AML-193 (cell line): ENCODE measurements at regions not wholly inside any gene's neighbourhood (a gene's known extent, or its start where the extent isn't known, plus 50 kb on each side); places are given as distances from the start of the nearest gene placed in this dataset.

ENCODE experiments used
- DNase-seq, 2 experiments: peaks; one replicate each; lab custom pipeline; 2025; lab: John Stamatoyannopoulos, UW

DNA sequence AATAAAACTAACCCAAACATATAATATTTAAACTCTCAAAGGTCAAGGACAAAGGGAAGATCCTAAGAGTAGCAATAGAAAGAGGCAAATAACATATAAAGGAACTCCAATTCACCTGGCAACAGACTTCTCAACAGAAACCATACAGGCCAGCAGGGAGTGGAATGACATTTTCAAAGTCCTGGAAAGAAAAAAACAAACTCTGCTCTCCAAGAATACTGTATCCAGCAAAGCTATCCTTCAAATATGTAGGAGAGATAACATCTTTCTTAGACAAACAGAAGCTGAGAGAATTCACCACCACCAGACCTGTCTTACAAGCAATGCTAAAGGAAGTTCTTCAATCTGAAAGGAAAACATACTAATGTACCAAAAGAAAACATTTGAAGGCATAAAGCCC is 51.5 kb upstream of the TMEM158 start:
- DNase-seq: no peak

GRCh38 chr3:45280232-45280631 is 54.1 kb upstream of the TMEM158 start:
- DNase-seq: no peak

- no peak for DNase-seq
These were observed 54.9 kb upstream of the TMEM158 start for GRCh38 chr3:45280971-45281370.

GRCh38 chr3:45283471-45283870 is 57.4 kb upstream of the TMEM158 start:
- no peak for DNase-seq

- no peak for DNase-seq
These were observed 71.2 kb upstream of the TMEM158 start for GRCh38 chr3:45297331-45297730.

DNA sequence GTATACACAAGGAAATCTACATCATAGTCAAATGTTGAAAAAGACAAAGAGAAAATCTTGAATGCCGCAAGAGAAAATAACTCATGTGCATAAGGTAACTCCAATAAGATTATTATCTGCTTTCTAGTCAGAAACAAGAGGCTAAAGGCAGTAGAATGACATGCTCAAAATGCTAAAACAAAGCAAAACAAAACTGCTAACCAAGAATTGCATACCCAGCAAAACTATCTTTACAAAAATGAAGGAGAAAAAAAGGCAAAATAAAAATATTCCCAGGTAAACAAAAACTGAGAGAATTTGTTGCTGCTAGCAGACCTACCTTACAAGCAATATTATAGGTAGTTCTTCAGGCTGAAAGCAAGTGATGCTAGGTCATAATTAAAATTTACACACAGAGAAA is 76.4 kb upstream of the TMEM158 start:
- no peak for DNase-seq

DNA sequence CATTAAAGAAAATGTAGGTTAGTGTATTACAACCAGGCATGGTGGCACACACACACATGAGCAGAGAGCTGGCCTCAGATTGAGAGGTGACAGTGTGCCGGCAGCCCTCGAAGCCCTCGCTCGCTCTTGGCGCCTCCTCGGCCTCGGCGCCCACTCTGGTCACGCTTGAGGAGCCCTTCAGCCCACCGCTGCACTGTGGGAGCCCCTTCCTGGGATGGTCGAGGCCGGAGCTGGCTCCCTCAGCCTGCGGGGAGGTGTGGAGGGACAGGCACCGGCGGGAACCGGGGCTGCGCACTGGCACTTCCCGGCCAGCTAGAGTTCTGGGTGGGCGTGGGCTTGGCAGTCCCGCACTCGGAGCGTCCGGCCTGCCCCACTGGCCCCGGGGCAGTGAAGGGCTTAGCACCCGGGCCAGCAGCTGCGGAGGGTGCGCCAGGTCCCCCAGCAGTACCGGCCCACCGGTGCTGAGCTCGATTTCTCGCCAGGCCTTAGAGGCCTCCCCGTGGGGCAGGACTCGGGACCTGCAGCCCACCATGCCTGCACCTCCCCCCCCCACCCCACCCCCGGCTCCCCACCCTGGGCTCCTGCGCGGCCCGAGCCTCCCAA is 80.4 kb upstream of the TMEM158 start:
- DNase-seq: no peak

DNA sequence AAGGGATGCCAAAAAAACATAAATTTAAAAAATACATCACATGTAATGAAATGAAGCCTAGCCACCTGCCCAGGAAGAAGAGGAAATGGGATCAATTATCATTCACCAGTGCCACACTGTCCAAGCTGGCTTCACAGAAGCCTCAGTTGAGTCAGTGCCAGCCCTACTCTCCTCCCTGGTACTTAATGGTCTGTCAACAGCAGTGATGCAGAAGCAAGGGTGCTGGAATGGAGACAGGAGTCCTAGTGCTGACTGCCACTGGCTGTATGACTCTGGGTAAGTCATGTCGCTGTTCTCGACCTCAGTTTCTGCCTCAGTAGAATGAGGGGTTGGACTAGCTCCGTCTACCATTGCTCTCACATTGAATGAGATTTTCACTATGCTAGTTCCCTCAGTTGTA is 78.5 kb upstream of the LARS2 start:
- DNase-seq: no peak

DNA sequence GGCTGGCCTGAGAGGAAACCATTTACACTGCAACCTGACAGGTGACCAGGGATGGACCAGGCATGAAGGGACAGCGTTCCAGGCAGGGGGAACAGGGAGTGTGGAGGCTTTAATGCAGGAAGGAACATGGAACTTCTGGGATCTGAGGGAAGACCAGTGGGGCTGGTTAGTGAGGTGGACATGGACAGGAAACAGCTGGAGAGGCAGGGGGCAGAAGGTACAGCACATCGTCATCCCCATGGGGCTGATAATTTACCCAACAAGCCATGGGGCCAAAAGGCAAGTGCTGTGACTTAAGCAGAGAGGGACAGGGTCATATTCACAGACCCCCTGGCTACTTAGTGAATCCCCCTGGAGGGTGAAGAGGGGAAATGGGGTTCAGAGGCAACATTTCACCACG is 77.0 kb upstream of the LARS2 start:
- DNase-seq: no peak

DNA sequence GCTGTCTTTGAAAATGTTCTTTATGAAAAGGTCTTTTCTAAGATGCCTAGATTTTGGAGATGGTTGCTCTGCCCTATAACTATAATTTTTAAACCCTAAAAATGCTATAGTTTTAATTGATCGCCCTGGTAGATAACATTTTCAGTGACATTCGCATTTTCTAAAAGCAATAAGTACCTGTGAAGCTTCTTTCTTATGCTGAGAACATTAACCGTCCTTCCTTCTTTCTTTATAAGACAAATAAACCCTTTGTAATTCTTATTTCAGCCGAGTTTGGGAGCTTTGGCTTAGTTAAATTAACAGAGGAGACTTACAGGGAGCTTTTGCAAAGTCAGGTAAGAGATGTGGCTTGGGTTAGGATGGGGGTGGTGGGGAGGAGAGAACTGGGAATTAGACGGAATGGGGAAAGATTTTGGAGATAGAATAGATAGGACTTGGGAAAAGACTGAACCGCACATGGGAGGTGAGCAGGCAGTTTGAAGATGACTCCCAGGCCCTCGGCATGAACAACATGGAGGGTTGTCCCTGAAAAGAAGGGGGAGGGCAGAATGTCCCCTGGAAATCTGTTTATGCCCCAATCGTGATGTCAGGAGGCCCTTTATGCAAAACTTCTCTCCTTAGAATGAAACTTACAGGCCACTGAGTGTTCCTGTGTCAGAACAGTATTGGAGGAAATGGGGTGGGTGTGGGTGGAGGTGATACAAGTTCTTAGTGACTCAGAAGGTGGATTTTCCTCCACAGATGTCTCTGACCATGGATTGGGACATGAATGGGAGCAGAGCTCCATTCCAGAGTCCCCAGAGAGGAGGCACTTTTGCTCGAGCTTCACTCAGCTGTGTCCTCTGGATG is 76.2 kb upstream of the LARS2 start:
- no peak for DNase-seq

GRCh38 chr3:45312836-45313493 is 75.4 kb upstream of the LARS2 start:
- DNase-seq: no peak

DNA sequence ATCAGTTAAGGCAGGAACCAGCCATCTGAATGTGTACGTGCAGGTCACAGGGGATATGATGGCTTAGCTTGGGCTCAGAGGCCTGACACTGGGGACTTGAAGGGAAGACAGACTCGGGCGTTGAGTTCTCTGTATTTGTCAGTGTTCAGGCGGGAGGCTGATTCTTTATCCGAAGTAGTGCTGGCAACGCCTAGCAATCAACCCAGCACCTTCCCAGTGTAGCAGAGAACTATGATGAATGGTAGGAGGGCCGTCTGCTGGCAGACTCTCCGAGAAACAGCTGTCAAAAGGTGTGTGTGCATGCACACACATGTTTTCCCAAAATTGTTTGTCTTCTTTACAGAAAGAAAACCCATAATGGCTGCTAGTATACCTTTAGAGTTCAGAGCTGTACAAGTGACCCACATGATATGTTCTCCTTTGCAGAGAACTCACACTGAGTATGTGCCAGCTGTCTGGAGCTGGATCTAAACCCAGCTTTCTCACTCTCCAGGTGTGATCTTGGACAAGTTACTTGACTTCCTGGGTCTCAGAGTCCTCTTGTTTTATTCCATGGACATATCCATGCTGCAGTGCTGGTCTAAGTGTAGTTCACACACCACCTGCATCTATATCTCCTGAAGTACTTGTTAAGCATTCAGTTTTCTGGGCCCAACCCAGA is 74.5 kb upstream of the LARS2 start:
- no peak for DNase-seq

DNA sequence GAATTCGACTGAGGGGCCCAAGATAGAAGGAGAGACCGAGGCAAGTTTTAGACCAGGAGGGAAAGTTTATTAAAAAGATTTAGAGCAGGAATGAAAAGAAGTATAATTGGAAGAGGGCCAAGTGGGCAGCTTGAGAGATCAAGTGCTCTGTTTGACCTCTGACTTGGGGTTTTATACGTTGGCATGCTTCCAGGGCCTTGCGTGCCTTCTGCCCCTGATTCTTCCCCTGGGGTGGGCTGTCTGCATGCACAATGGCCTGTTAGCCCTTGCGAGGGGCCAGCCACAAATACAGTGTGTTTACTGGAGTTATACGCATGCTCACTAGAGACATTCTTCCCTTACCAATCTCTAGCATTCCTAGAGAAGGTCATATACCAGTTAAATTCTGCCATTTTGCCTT is 70.7 kb upstream of the LARS2 start:
- no peak for DNase-seq

- no peak for DNase-seq
These were observed 69.7 kb upstream of the LARS2 start for GRCh38 chr3:45318689-45319088.

DNA sequence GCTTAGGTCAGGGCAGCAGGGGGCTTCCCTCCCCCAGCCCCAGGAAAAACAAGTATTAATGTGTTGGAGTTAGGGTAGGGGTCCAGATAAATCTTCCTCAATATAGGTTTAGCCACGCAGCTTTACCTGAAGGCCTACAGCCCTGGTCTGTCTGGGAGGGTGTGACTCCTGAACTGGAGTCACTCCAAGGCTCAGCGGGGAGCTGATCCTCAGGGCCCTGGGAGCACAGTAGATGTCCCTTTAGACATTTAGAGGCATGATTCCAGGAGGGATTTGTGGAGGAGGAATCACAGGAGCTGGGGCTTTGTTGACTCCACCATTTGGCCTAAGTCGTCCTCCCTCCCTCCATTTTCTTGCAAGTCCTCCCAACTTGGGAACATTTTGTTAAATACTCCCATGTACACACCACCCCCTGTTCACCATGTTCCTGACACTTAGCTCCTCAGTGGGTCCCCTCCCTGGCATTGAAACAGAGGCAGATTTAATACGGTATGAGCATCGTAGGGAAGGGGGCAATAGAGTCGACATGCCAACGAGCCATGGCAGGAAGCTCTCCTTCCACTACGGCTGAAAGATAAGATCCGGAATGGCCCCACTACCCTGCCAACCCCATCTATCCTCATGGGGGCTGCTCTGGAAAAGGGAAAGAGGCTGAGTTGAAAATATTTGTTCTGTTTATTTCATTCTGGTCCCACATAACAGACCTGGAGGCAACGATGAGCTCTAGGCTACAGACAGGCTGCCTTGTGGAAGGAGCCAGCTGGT is 69.0 kb upstream of the LARS2 start:
- DNase-seq: no peak

GRCh38 chr3:45319996-45320305 is 68.4 kb upstream of the LARS2 start:
- DNase-seq: no peak

DNA sequence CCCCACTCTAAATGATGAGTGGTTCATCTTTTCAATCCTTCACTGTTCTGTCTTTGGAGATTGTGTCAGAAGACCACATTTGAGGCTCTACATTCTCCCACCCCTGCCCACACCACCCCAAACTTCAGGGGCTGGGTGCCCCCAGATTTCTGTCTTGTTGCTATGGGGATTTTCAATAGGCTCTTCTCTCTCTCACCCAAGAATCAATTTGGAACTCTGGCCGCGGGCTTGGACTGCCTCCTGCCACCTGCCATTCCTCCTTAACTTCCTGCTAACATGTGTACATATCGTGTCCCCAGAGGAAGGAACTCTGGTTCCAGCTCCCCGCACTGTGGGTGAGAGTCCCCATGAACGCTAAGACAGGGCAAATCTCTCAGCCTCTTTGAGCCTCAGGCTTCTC is 67.4 kb upstream of the LARS2 start:
- DNase-seq: no peak

- no peak for DNase-seq
These were observed 66.6 kb upstream of the LARS2 start for GRCh38 chr3:45321607-45322391.

- no peak for DNase-seq
These were observed 65.8 kb upstream of the LARS2 start for GRCh38 chr3:45322616-45323015.

DNA sequence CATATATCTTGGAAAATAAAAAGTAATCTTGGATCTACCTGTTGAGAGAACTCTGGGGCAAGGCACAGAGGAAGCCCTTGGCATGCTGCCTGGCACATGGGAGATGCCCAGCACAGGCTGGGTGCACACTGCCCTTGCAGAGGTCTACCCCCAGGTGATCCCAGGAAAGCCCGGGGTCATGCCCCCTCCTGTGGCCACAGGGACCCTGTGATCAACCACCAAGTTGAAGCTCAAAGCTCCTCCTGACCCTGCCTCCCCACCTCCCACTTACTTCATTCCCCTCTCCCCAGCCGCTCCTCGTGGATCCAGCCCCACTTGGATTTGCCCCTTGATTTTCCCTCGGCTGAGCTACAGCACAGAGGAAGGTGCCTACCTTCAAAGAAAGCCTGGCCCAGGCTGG is 62.7 kb upstream of the LARS2 start:
- DNase-seq: no peak

DNA sequence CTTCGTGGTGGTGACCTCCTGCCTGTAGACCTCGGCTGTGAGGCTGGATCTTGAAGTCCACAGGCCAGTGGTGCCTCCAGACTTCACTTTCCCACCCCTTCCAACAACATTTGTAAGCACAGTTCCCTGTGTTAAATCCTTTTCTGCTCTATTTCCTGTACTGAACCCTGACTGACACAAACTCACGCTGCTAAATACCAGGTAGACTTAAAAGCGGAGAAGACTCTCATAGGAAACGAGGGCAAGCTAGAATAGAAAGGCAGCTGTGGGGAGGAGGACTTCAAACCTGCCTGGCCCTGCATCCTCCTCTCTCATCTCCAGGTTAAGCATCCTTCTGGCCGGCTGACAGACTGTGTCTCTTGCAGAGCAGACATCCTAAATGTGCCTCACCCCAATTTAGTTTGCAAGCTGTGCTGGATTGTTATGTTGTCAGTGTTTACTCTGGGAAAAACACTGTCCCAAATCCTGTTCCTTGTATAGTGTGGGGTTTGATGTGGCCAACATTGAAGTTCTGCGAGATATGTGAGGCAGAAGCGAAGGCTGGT is 58.5 kb upstream of the LARS2 start:
- DNase-seq: no peak
